LHCN-M2 (cell line): ENCODE measurements at regions not wholly inside any gene's neighbourhood (a gene's known extent, or its start where the extent isn't known, plus 50 kb on each side); places are given as distances from the start of the nearest gene placed in this dataset.
"Not testable (repeated sequence)": the region's sequence is repeated elsewhere in the genome, so short reads cannot be mapped to it uniquely, and the experiment has no call there.

Experiments used
- DNase-seq: peaks from one replicate; pipeline ENCODE4 v3.0.0-alpha.2; 2012; ENCODE audit warnings: low read depth

DNA sequence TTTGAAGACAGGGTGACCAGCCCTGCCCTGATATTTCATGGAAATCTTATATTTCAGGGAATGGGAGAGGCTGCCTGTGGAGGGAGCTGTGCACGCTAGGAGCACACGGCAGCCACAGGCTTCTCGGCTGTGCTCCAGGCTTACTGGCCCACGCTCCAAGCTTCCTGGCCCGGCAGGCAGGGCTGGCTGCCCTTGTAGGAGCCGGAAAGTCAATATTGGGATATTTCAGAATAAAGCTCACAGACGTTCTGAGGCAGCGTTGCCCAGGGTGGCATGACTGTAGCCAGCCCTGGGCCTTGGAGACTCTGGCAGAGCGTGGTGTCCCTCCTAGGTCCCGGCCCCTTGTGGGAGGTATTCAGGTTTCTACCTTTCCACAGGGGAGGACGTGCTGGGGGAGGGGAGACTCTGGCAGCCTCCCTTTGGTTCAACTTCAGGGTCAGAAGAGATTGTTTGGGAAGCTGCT lies 95.6 kb downstream of the NPIPB11 start:
- no peak for DNase-seq

DNA sequence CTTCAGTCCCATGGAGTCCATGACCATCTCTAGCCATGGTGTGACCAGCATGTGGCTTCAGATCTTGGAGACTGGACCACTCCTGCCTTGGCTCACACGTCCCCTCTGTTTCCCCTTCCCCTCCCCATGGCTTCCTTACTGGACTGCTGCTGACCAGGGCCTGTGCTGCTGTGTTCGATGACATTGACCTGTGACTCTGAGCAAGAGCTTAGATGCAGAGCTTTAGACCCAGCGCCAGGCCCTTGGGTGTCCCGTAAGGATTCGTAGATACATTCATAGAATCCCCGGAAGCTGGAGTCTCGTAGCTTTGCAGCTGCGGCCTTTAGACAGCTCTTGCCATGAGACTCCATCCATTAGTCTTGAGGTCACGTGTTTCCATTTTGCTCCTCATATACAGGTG lies 96.3 kb downstream of the NPIPB11 start:
- not testable (repeated sequence) for DNase-seq

DNA sequence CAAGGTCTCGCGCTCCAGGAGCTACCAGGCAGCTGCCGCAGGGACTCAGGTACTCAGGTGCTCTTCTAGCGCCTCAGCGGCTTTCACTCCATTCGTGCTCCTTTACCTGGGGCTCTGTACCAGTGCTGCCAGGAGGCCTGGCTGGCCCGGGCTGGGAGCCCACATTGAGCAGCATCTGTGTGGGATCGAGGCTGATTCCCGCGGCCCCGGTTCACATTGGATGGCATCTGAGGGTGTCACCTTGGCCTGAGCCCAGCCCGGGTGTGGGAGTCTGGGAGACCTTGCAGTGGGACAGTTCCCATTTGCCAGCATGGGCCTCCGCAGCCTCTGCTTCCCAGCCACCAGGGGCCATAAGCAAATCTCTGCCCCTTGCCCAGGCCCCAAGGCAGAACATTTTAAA lies 96.9 kb downstream of the NPIPB11 start:
- DNase-seq, result not testable (repeated sequence)

DNA sequence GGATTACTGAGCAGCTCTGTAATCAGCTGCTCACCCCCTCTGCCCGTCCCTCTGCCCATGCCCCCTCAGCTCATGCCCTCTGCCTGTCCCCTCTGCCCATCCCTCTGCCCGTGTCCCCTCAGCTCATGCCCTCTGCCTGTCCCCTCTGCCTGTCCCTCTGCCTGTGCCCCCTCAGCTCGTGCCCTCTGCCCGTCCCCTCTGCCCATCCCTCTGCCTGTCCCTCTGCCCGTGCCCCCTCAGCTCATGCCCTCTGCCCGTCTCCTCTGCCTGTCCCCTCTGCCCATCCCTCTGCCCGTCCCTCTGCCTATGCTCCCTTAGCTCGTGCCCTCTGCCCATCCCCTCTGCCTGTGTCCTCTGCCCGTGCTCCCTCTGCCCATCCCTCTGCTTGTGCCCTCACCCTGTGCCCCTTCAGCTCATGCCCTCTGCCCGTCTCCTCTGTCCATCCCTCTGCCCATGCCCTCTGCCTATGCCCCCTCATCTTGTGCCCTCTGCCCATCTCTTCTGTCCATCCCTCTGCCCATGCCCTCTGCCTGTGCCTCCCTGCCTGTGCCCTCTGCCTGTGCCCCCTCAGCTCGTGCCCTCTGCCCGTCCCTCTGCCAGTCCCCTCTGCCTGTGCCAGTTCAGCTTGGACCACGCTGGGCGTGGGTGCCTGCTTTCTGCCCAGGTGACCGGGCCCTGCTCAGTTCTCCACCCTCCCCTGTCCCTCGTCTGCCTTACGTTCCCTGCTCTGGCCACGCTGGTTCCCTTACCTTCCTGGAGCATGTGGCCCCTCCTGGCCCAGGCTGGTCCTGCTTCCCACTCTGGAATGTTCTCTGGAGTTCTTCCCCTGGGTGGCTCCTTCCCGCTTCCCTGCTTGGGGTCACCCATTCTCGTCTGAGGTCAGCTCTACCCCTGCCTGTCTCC lies 97.6 kb downstream of the NPIPB11 start:
- no peak for DNase-seq

DNA sequence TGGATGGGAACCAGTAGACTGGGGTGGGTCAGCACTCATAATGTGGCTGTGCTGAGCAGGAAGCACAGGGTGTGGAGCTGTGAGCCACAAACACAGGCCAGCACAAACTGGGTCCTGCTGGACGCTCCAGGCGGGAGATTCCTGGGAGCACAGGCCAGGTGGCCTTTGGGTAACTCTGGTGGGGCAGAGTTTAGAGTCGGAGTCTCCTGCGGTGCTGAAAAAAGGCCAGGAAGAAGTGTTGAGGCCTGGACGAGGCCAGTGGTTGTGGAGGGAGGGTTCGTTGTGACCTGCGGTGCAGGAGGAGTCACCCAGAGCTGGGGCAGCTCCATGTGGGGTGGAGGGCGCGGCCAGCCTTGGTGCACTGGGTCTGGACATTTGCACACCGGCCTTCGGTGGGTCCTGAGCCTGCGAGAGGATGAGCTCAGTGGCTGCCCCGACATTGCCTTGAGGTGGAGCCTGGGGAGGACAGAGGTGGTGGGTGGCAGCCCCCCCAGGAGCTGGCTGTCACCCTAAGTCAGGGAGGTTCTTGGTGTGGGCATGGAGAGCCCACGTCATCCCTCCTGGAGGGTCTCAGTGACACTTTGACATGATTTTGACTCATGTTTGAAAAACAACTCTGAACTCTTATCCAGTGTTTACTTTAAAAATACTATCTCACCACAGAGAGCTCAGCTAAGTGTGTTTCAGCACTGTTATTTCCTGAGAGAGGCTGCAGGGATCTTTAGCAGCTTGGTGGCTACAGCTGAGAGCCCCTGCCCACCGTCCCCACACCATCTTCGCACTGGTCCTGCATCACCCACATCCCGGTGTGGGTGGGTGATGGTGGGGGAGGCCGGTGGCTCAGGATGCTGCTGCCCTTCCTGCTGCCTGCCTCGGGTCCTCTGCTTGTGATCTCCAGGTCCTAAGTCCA lies 98.7 kb downstream of the NPIPB11 start:
- no peak for DNase-seq

DNA sequence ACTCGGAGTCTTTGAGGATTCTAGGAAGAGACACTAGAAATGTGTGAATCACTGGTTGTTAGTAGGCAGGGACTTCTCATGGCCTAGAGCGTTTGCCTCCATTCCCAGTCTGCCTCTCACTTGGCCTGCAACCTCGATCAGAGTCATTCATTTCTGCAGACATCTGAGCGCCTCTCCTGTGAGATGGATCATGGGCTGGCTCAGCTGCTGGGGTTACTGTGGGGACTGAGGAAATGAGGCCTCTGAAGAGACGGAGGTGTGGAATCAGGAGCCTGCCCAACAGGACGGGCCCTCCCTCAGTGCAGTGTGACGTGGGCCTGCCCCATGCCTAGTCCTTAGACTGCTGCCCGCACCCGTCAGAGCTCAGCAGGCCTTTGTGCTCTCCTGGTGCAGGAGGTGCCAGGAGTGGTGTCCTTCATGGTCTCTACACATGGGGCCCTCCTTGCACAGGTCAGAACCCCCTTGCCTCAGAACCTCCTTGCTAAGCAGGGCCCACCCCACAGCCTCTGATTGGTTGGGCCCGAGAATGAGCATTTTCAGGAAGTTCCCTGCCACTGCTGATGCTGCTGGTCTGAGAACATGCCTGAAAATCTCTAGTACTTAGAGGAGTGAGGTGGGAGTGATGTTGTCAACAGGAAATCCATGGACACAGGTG lies 99.4 kb downstream of the NPIPB11 start:
- DNase-seq, result no peak

DNA sequence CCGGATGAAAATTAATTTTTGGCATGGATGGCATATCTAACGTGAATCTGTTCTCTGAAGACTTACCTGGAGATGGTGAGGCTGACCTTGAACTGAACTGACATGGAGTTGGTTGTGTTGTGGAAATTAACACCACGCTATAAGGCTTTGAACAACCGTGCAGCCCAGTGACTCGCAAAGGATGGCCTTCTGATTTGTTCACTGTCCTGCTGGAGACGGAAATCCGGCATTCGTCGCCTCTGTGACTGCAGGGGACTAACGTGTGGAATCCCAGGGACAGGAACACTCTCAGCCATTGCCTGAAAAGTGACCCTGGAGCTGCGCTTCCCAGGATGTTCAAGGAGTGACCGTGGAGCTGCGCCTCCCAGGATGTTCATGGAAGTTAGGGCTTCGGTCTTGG lies 100.3 kb downstream of the NPIPB11 start:
- DNase-seq, result no peak

DNA sequence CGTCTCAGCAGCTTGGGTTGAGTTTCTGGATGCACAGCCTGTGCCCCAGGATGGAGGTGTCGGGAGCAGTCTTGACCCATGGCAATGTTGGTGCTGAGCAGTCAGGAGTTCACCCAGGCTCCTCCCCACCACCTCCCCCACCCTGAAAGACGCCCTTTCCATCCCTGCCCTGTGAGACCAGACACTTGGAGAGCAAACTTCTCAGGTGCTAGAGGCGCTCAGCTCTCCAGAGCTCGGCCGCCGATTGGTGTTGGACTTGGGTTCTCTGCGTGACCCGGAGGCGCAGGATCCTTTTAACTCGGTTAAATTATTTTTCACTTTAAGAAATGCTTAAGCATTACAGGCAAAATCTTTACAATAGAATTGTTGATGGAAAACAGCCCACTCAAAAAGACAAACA lies 101.5 kb downstream of the NPIPB11 start:
- not testable (repeated sequence) for DNase-seq

DNA sequence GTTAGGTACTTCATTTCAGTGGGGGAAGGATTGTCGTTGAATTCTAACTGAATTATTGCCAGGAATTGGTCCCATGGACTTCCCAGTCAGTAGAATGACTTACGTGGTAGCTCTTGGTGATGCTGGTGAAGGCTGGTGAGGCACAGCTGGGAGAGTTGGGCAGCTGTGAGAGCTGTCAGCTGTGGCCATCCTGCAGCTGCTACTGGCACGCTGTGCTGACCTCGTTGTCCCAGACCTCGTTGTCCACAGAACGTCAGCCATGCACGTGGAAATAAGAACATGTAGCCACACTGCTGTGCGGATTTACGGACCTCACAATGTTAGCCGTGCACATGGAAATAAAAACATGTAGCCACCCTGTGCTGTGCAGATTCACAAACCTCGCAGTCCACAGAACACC lies 102.3 kb downstream of the NPIPB11 start:
- DNase-seq, result peak; percentile 63

DNA sequence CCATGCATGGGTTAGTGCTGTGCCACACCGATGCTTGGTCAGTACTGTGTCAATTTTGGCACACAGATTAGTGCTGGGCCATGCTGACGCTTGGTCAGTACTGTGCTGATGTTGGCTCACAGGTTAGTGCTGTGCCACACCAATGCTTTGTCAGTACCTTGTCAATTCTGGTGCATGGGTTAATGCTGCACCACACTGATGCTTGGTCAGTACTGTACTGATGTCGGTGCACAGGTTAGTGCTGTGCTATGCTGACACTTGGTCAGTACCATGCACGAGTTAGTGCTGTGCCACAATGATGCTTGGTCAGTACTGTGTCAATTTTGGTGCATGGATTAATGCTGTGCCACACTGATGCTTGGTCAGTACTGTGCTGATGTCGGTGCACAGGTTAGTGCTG lies 103.0 kb downstream of the NPIPB11 start:
- no peak for DNase-seq

DNA sequence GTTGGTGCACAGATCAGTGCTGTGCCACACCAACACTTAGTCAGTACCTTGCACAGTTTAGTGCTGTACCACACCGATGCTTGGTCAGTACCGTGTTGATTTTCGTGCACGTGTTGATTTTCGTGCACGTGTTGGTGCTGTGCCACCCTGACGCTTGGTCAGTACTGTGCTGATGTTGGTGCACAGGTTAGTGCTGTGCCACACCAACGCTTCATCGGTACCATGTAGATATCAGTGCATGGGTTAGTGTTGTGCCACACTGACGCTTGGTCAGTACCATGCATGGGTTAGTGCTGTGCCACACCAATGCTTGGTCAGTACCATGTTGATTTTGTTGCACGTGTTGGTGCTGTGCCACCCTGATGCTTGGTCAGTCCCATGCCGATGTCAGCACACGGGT lies 103.5 kb downstream of the NPIPB11 start:
- no peak for DNase-seq

DNA sequence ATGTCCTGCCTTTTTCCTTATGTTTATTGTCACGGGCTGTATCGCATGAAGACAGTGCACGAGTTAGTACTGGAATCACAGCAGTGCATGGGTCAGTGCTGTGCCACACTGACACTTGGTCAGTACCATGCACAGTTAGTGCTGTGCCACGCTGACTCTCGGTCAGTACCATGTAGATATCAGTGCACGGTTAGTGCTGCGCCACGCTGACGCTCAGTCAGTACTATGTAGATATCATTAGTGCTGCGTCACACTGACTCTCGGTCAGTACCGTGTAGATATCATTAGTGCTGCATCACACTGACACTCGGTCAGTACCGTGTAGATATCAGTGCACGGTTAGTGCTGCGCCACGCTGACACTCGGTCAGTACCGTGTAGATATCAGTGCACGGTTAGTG lies 104.1 kb downstream of the NPIPB11 start:
- not testable (repeated sequence) for DNase-seq

DNA sequence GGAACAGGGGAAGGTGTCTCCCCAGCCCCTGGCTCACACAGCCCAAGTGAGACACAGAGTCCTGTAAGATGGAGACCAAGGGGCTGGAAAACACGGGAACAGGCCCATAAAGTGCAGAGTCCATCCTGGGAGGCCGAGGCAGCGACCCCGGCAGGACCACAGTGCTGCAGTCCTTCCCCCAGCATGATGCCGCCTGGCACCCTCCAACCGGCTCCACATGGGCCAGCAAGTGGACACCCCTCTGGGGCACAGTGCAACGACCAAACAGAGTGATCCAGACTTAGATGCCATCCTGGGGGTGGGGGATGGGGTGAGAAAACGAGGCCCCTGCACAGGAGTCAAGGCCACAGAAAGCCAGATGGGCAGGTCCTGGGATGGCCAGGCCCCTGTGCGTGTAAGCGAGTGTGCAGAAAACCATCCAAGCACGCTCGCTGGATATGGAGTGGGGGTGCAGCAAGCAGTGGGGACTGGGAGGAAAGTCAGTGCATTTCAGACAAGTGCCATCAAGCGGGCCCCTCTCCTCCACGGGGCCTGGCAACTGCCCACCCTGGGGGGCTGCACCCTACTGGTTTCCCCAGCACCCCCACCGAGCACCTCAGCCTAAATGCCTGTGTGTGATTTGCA lies 104.7 kb downstream of the NPIPB11 start:
- not testable (repeated sequence) for DNase-seq

DNA sequence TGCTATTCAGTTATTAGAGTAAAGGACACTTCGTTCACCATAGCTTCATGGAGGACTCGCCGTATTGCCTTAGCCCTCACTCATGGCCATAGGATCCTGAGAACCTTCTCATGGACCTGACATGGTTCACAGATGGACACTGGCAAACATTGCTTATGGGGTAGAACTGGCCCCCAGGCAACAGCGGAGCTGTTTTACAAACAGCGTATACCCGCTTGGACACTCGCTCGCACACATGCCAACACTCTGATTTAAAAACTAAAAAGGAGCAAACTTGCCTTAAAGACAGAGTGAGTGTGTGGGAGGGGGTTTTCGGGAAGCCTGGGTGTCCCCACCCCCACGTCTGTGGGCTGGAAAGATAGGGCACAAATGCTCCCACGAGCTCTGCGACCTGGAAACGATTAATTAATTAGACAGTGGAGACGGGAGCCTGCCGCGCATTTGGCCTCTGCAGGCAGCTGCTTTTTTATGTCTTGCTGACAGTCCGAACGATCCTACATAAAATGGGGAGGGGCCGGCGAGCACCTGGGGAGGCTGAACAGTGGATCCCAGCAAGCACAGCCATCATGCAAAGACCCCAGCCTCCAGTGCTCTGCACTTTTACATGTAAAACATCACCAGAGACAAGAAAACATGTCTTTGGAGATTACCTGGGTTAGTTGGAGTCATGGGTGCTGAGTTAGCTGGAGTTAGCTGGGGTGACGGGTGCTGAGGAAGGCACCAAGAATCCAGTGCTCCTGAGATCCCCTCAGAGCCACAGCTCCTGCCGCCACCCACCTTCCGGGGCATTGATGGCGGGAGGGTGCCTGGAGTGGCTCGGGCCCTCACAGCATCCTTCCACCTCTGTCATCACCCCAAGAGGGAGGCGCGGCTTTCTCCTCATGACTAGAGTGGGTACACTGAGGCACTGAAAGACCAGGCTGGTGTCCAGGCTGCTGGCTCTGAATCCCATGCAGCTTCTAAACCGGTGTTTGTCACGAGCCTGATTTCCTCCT lies 105.7 kb downstream of the NPIPB11 start:
- DNase-seq, result not testable (repeated sequence)

DNA sequence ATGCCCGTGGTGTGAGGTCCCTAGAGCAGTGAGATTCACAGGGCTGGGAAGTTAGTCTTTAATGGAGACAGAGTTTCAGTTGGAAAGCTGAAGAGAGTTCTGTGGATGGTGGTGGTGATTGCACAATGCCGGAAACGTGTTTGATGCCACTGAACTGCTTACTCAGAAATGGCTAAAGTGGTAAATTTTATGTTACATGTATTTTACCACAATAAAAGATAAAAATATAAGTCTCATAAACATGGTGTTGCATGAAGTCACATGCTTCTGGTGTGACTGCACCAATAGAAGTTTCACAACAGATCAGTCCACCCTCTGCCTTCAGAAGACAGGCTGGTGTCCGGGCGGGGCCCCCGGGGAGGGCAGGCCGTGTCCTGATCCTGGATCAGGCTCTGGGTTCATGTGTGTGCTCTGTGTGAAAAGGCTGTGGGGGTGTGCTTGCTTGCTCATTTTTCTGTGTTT lies 106.5 kb downstream of the NPIPB11 start:
- DNase-seq, result not testable (repeated sequence)

DNA sequence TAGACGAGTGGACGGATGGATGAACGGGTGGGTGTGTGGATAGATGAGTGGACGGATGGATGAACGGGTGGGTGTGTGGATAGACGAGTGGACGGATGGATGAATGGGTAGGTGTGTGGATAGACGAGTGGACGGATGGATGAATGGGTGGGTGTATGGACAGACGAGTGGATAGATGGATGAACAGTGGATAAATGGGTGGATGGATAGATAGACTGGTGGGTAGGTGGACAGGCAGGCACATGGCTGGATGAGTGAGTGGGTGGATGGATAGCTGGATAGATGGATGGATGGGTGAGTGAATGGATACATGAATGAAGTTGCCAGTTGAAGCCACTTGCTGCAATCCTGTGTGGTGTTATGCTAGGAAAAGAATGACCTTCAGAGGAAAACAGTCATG lies 107.5 kb downstream of the NPIPB11 start:
- not testable (repeated sequence) for DNase-seq

DNA sequence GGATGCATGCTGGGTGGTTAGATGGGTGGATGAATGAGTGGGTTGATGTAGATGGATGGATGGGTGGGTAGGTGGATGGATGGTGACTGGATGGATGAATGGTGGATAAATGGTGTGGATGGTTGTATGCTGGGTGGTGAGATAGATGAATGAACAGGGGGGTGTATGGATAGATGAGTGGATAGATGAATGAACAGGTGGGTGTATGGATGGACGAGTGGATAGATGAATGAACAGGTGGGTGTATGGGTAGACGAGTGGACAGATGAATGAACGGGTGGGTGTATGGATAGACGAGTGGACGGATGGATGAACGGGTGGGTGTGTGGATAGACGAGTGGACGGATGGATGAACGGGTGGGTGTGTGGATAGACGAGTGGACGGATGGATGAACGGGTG lies 108.2 kb downstream of the NPIPB11 start:
- DNase-seq, result not testable (repeated sequence)

DNA sequence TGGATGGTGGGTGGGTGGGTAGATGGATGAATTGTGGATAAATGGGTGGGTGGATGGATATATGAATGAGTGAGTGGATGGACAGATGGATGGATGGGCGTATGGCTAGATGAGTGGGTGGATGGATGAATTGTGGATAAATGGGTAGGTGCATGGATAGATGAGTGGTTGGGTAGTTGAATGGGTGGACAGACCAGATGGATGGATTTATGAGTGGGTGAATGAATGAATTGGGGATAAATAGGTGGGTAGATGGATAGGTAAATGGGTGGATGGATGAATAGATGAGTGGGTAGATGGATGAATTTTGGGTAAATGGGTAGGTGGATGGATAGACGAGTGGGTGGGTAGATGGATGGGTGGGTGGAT lies 108.7 kb downstream of the NPIPB11 start:
- DNase-seq, result not testable (repeated sequence)

DNA sequence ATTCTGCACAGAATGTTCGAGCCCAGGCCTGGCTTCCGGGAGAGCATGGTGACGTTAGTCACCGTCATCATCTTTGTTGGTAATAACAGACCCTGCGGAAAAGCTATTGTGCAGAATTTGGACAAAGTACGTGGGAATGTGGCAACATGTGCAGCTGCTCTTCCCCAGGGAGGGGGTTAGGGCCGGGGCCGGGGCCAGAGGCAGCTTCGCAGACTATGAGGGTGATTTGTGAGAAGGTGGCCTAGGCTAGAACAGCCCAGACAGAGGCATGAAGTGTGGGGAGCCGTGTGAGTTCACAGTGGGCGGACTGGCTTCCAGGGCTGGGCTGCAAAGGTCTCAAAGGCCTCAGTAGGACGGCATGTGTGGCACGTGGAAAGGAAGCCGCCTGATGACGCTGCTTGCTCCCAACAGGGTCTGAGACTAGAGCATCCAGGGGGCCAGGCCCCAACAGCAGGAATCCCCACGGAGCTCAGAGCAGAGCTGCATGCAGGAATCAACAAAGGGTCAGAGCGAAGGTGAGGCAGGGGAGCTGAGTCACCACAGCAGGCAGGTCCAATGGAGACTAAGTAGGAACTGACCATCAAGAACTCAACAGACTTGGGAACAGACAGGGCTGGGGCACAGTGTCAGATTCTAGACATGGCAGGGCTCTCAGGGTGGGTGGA lies 109.2 kb downstream of the NPIPB11 start:
- DNase-seq, result not testable (repeated sequence)
